PC-3 (cell line): ENCODE measurements at regions not wholly inside any gene's neighbourhood (a gene's known extent, or its start where the extent isn't known, plus 50 kb on each side); places are given as distances from the start of the nearest gene placed in this dataset.
"Not testable (repeated sequence)": the region's sequence is repeated elsewhere in the genome, so short reads cannot be mapped to it uniquely, and the experiment has no call there.

Experiments
- ATAC-seq: fragments of 200-7000 bp; cut with Tn5 transposase; 2 replicates; pipeline ENCODE4 v1.9.1; 2020; ENCODE audit warnings: mild to moderate bottlenecking, moderate library complexity
- BruUV-seq: library from RNA; stranded (reverse); fragments of 400-500 nt; replicated peaks from 2 replicates; lab custom pipeline; 2021; lab: Mats Ljungman, UMichigan
- CTCF ChIA-PET: fragments of 300-600 bp; sonication (Branson Sonifier 250); formaldehyde crosslinking; loops from one replicate; lab custom pipeline; 2022; ENCODE audit warnings: antibody characterized with exemption; lab: Charles Lee
- POLR2A ChIA-PET: fragments of 300-600 bp; sonication (Branson Sonifier 250); formaldehyde crosslinking; loops from one replicate; lab custom pipeline; 2022; ENCODE audit warnings: antibody characterized with exemption; ENCODE audit not compliant: unreplicated experiment; lab: Charles Lee
- DNase-seq: peaks from one replicate; pipeline ENCODE4 v3.0.0-alpha.2; 2015
- H2AFZ ChIP-seq: fragments of 300-600 bp; sonication (generic); 2 replicates; pipeline ENCODE4 v1.6.0; 2016; ENCODE audit warnings: antibody characterized with exemption, low read length
- H3F3A ChIP-seq: fragments of 300-600 bp; sonication (generic); one replicate; pipeline ENCODE4 v1.6.0; 2017; ENCODE audit warnings: antibody characterized with exemption, low read length, control low read depth, mild to moderate bottlenecking; ENCODE audit not compliant: unreplicated experiment
- H3K27ac ChIP-seq: fragments of 300-600 bp; sonication (generic); 2 replicates; pipeline ENCODE4 v1.5.1; 2016; ENCODE audit warnings: mild to moderate bottlenecking, low read length
- H3K27me3 ChIP-seq: fragments of 300-600 bp; sonication (generic); 2 replicates; pipeline ENCODE4 v1.6.1; 2016; ENCODE audit warnings: low read length, mixed read lengths
- H3K36me3 ChIP-seq: fragments of 300-600 bp; sonication (generic); 2 replicates; pipeline ENCODE4 v1.6.1; 2016; ENCODE audit warnings: low read depth, mixed run types, low read length, mixed read lengths
- H3K4me1 ChIP-seq: fragments of 300-600 bp; sonication (generic); 2 replicates; pipeline ENCODE4 v1.5.1; 2016; ENCODE audit warnings: low read length; ENCODE audit not compliant: insufficient read depth
- H3K4me2 ChIP-seq: fragments of 300-600 bp; sonication (generic); 2 replicates; pipeline ENCODE4 v1.6.0; 2016; ENCODE audit warnings: low read length
- H3K4me3 ChIP-seq: fragments of 300-600 bp; sonication (generic); 2 replicates; pipeline ENCODE4 v1.5.1; 2016; ENCODE audit warnings: mild to moderate bottlenecking, low read length, mixed read lengths
- H3K79me2 ChIP-seq: fragments of 300-600 bp; sonication (generic); 2 replicates; pipeline ENCODE4 v1.6.1; 2017; ENCODE audit warnings: low read length, mixed read lengths
- H3K9ac ChIP-seq: fragments of 300-600 bp; sonication (generic); 2 replicates; pipeline ENCODE4 v1.6.0; 2016; ENCODE audit warnings: mild to moderate bottlenecking, low read length
- H3K9me2 ChIP-seq: fragments of 300-600 bp; sonication (generic); replicated peaks from 2 replicates; pipeline ENCODE4 v1.6.1; 2016; ENCODE audit warnings: mixed run types, low read length, mixed read lengths
- H3K9me3 ChIP-seq: fragments of 300-600 bp; sonication (generic); 2 replicates; pipeline ENCODE4 v1.6.1; 2016; ENCODE audit warnings: low read length, mixed read lengths
- H4K20me1 ChIP-seq: fragments of 300-600 bp; sonication (generic); 2 replicates; pipeline ENCODE4 v1.6.1; 2016; ENCODE audit warnings: low read length, mixed read lengths
- EZH2 ChIP-seq: fragments of 300-600 bp; sonication (generic); IDR thresholded peaks from one replicate; pipeline ENCODE4 v1.6.1; 2017; ENCODE audit warnings: antibody characterized with exemption, mild to moderate bottlenecking, low read length; ENCODE audit not compliant: unreplicated experiment
- EZH2phosphoT487 ChIP-seq: fragments of 300-600 bp; sonication (generic); IDR thresholded peaks from 2 replicates; pipeline ENCODE4 v1.6.1; 2018; ENCODE audit warnings: mild to moderate bottlenecking, antibody characterized with exemption, low read length, borderline replicate concordance
- intact Hi-C: fragments of 100-400 bp; cut with micrococcal nuclease; formaldehyde crosslinking; loops from 2 replicates; pipeline ENCODE4 v1.9.0; 2023
- TF ChIP-seq, protein P1 (sequence below): fragments of 300-600 bp; sonication (generic); conservative IDR thresholded peaks from 2 replicates; pipeline ENCODE4 v1.5.1; 2017; ENCODE audit warnings: antibody characterized with exemption, low read depth, mild to moderate bottlenecking, low read length

DNA sequence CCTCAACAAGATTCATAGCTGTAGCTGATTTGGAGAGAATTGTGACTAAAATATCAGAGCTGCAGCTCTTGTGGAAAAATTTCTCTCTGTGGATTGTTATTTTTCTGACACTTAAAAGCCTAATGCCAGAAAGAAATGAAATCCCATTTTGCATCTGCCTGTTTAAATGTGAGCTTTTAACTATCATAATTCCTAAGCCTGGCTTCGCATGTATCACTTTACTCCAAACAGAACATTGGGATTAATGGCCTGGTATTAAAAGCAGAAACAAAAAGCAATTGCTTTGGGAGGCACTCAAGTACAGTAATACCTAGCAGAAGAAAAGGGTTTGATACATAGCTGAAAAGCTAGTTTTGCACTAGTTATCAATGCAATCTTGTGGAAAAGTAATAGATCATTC lies 164.2 kb upstream of the FSHR start:
- no peaks in the 10 kb centered on the region for H3K4me1 ChIP-seq
- no peak for DNase-seq
- H3K9me3 ChIP-seq = no peaks in the 10 kb centered on the region
- H3K9me2 ChIP-seq = no peaks in the 10 kb centered on the region
- no peak for ATAC-seq
- H3K79me2 ChIP-seq = no peaks in the 10 kb centered on the region
- no peak overlapping the region for H3K9ac ChIP-seq
- H3K4me3 ChIP-seq = no peak overlapping the region
- no peaks in the 10 kb centered on the region for H3K27me3 ChIP-seq
- POLR2A ChIA-PET = no interaction called here
- no peak overlapping the region for H2AFZ ChIP-seq
- CTCF ChIA-PET = no interaction called here
- no peak overlapping the region for H3K4me2 ChIP-seq
- intact Hi-C loops = no loop called here
- BruUV-seq = no TSS peak
- no peaks in the 10 kb centered on the region for H3K36me3 ChIP-seq
- H4K20me1 ChIP-seq = no peaks in the 10 kb centered on the region
- TF ChIP-seq EZH2phosphoT487 (no peak), EZH2 (no peak)
- TF ChIP-seq, protein P1, sequence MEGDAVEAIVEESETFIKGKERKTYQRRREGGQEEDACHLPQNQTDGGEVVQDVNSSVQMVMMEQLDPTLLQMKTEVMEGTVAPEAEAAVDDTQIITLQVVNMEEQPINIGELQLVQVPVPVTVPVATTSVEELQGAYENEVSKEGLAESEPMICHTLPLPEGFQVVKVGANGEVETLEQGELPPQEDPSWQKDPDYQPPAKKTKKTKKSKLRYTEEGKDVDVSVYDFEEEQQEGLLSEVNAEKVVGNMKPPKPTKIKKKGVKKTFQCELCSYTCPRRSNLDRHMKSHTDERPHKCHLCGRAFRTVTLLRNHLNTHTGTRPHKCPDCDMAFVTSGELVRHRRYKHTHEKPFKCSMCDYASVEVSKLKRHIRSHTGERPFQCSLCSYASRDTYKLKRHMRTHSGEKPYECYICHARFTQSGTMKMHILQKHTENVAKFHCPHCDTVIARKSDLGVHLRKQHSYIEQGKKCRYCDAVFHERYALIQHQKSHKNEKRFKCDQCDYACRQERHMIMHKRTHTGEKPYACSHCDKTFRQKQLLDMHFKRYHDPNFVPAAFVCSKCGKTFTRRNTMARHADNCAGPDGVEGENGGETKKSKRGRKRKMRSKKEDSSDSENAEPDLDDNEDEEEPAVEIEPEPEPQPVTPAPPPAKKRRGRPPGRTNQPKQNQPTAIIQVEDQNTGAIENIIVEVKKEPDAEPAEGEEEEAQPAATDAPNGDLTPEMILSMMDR = no peak
- no peaks in the 10 kb centered on the region for H3F3A ChIP-seq
- H3K27ac ChIP-seq = no peak overlapping the region

DNA sequence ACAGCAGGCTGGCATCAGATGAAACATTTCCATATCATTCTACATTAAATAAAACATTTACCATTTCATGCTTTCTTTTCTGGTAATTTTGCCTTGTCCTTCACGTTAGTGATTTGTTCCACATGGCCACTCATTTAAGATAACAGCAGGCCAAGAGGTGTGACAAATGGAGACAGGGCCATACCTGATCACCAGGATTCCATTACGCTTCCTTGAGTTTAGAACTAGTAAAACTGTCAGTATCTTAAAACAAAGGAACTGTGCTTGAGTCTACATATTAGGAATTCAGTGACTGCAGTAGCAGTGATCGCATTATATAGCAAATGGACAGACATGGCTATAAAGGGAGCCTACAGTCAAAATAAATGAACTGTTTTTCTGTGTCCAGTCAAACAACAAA lies 155.1 kb upstream of the FSHR start:
- no peaks in the 10 kb centered on the region for H3K36me3 ChIP-seq
- no peak overlapping the region for H3K4me3 ChIP-seq
- no TSS peak for BruUV-seq
- H3K79me2 ChIP-seq = no peaks in the 10 kb centered on the region
- no peak for ATAC-seq
- H3K9me3 ChIP-seq = peaks cover 4% of the 10 kb centered on the region; the same call in 1 of the 2 replicates
- DNase-seq = no peak
- H3K9me2 ChIP-seq = no peaks in the 10 kb centered on the region
- no peaks in the 10 kb centered on the region for H3F3A ChIP-seq
- H3K4me1 ChIP-seq = no peaks in the 10 kb centered on the region
- H2AFZ ChIP-seq = no peak overlapping the region
- H3K27me3 ChIP-seq = no peaks in the 10 kb centered on the region
- H3K27ac ChIP-seq = no peak overlapping the region
- intact Hi-C loops = no loop called here
- H3K4me2 ChIP-seq = no peak overlapping the region
- CTCF ChIA-PET = no interaction called here
- POLR2A ChIA-PET = no interaction called here
- H4K20me1 ChIP-seq = no peaks in the 10 kb centered on the region
- TF ChIP-seq, protein P1 = no peak
- TF ChIP-seq EZH2 = no peak
- TF ChIP-seq EZH2phosphoT487 = no peak
- no peak overlapping the region for H3K9ac ChIP-seq

DNA sequence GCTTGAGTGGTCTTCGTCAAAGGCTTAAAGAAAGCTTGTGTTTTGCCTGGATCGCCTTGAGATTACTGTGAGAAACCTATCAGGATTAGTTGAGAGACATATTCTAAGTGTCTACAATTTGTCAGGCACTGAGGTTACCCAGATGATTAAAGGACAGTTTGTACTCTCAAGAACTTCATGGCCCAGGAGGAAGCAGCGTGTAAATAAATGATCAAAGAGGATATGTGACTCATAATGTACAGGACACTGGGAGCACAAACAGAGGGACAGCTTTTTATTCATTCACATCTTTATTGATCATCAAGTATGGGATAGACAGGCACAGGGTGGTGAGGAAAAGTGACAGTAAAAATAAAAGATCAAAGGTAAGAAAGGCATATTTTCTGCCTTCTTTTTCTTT lies 152.6 kb upstream of the FSHR start:
- Histone ChIP-seq H3K27me3 (no peaks in the 10 kb centered on the region), H2AFZ (no peak overlapping the region), H4K20me1 (no peaks in the 10 kb centered on the region), H3K9me2 (no peaks in the 10 kb centered on the region), H3K27ac (no peak overlapping the region), H3K79me2 (no peaks in the 10 kb centered on the region), H3K4me3 (no peak overlapping the region), H3K36me3 (no peaks in the 10 kb centered on the region), H3K4me2 (no peak overlapping the region), H3K9ac (no peak overlapping the region), H3K9me3 (peaks cover 4% of the 10 kb centered on the region; the same call in 1 of the 2 replicates), H3K4me1 (no peaks in the 10 kb centered on the region), H3F3A (no peaks in the 10 kb centered on the region)
- no peak for ATAC-seq
- POLR2A ChIA-PET = no interaction called here
- CTCF ChIA-PET = no interaction called here
- no TSS peak for BruUV-seq
- TF ChIP-seq EZH2 = no peak
- no peak for TF ChIP-seq EZH2phosphoT487
- TF ChIP-seq, protein P1 = no peak
- DNase-seq = no peak
- intact Hi-C loops = no loop called here

DNA sequence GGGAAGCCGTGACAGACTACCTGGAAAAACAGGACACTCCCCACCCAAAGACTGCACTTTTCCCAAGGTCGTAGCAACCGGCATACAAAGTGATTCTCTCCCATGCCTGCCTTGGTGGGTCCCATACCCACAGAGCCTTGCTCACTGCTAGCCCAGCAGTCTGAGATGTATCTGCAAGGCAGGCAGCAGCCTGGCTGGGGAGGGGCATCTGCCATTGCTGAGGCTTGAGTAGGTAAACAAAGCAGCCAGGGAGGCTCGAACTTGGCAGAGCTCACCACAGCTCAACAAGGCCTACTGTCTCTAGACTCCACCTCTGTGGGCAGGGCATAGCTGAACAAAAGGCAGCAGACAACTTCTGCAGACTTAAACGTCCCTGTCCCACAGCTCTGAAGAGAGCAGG lies 144.4 kb upstream of the FSHR start:
- H3K4me2 ChIP-seq, ATAC-seq, BruUV-seq, DNase-seq, H3K9me3 ChIP-seq, POLR2A ChIA-PET, H3K9me2 ChIP-seq, H2AFZ ChIP-seq, H3K4me3 ChIP-seq, CTCF ChIA-PET, H3K27ac ChIP-seq, H3K9ac ChIP-seq, H3K4me1 ChIP-seq, H3K27me3 ChIP-seq, H3F3A ChIP-seq, H4K20me1 ChIP-seq, H3K36me3 ChIP-seq, intact Hi-C loops, H3K79me2 ChIP-seq: not testable (repeated sequence)
